ENCODE measurements at regions not wholly inside any gene's neighbourhood (a gene's known extent, or its start where the extent isn't known, plus 50 kb on each side); places are given as distances from the start of the nearest gene placed in this dataset.

DNA sequence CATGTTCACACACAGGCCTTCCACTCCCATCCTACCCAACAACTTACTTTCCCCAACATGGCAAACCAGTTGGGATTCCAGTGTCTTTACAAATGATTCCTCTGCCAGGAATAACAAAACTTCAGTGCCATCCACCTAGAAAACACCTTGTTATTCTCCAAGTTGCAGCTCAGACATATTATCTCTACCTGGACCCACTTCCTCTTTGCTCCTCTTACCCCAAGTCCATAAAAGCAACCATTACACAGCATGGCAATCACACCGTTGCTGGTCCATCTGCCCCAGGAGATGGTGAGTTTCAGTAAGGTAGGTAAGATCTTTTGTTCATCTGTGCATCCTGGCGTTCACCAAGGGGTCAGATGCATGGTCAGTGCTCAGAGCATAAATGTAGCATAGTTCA lies 66.0 kb upstream of the CSF1 start:
- no peak overlapping the region for H3K4me3 ChIP-seq (ENCODE audit: low read depth, low read length)
- no peaks in the 10 kb centered on the region for H3K4me1 ChIP-seq (ENCODE audit: control insufficient read depth, insufficient read depth, low read length)
- TF ChIP-seq ZNF768 (tag by site-specific recombination; IDR thresholded peaks at IDR 0.05) = no peak
- no peak for TF ChIP-seq HOXD13 (CRISPR knock-in tag; IDR thresholded peaks at IDR 0.05; ENCODE audit: borderline replicate concordance)
- TF ChIP-seq, protein P1, sequence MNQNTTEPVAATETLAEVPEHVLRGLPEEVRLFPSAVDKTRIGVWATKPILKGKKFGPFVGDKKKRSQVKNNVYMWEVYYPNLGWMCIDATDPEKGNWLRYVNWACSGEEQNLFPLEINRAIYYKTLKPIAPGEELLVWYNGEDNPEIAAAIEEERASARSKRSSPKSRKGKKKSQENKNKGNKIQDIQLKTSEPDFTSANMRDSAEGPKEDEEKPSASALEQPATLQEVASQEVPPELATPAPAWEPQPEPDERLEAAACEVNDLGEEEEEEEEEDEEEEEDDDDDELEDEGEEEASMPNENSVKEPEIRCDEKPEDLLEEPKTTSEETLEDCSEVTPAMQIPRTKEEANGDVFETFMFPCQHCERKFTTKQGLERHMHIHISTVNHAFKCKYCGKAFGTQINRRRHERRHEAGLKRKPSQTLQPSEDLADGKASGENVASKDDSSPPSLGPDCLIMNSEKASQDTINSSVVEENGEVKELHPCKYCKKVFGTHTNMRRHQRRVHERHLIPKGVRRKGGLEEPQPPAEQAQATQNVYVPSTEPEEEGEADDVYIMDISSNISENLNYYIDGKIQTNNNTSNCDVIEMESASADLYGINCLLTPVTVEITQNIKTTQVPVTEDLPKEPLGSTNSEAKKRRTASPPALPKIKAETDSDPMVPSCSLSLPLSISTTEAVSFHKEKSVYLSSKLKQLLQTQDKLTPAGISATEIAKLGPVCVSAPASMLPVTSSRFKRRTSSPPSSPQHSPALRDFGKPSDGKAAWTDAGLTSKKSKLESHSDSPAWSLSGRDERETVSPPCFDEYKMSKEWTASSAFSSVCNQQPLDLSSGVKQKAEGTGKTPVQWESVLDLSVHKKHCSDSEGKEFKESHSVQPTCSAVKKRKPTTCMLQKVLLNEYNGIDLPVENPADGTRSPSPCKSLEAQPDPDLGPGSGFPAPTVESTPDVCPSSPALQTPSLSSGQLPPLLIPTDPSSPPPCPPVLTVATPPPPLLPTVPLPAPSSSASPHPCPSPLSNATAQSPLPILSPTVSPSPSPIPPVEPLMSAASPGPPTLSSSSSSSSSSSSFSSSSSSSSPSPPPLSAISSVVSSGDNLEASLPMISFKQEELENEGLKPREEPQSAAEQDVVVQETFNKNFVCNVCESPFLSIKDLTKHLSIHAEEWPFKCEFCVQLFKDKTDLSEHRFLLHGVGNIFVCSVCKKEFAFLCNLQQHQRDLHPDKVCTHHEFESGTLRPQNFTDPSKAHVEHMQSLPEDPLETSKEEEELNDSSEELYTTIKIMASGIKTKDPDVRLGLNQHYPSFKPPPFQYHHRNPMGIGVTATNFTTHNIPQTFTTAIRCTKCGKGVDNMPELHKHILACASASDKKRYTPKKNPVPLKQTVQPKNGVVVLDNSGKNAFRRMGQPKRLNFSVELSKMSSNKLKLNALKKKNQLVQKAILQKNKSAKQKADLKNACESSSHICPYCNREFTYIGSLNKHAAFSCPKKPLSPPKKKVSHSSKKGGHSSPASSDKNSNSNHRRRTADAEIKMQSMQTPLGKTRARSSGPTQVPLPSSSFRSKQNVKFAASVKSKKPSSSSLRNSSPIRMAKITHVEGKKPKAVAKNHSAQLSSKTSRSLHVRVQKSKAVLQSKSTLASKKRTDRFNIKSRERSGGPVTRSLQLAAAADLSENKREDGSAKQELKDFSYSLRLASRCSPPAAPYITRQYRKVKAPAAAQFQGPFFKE (tag by site-specific recombination; IDR thresholded peaks at IDR 0.05; ENCODE audit: borderline replicate concordance) = no peak
- no peak for TF ChIP-seq BCL11A (tag by site-specific recombination; IDR thresholded peaks at IDR 0.05; ENCODE audit: low read depth)
- TF ChIP-seq, protein P2, sequence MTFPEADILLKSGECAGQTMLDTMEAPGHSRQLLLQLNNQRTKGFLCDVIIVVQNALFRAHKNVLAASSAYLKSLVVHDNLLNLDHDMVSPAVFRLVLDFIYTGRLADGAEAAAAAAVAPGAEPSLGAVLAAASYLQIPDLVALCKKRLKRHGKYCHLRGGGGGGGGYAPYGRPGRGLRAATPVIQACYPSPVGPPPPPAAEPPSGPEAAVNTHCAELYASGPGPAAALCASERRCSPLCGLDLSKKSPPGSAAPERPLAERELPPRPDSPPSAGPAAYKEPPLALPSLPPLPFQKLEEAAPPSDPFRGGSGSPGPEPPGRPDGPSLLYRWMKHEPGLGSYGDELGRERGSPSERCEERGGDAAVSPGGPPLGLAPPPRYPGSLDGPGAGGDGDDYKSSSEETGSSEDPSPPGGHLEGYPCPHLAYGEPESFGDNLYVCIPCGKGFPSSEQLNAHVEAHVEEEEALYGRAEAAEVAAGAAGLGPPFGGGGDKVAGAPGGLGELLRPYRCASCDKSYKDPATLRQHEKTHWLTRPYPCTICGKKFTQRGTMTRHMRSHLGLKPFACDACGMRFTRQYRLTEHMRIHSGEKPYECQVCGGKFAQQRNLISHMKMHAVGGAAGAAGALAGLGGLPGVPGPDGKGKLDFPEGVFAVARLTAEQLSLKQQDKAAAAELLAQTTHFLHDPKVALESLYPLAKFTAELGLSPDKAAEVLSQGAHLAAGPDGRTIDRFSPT (tag by site-specific recombination; IDR thresholded peaks at IDR 0.05) = no peak
- no peak for TF ChIP-seq ZNF48 (tag by site-specific recombination; IDR thresholded peaks at IDR 0.05)
- CTCF ChIA-PET = interaction anchor here (0.8 to 1.5 kb wide), 2 partner anchors 18 to 139 kb away, joined by 3 to 4 read pairs; no protein-coding TSS in a partner anchor
- POLR2A ChIA-PET = no interaction called here
- no peaks in the 10 kb centered on the region for H3K36me3 ChIP-seq (ENCODE audit: control insufficient read depth in 2 of 2, insufficient read depth in 1 of 2, low read length in 2 of 2)
- H3K9me3 ChIP-seq (ENCODE audit: control insufficient read depth, insufficient read depth, low read depth, low read length) = no peaks in the 10 kb centered on the region
- no peak overlapping the region for H3K27ac ChIP-seq (ENCODE audit: extremely low read depth, low read depth, low read length)

DNA sequence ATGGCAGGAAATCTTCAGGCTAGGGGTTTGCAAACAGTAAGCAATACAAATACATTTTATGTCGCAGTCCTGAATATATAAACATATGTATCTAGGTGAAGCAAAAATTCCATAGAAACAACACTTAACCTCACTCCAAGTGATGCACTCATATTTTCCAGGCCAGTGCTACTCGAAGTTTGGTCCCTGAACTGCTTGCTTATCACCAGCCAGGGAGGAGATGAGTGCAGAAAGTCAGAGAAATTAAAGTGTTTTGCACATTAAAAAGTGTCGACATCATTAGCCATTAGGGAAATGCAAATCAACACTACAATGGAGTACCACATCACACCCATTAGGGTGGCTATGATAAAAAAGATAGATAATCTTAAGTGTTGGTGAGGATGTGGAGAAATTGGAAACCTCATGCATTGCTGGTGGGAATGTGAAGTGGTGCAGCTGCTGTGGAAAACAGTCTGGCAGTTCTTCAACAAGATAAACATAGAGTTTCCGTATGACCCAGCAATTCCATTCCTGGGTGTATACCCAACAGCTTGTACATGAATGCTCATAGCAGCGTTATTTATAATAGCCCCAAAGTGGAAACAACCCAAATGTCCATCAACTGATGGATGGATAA lies 70.5 kb upstream of the CSF1 start:
- Histone ChIP-seq H3K27ac (ENCODE audit: extremely low read depth, low read depth, low read length) (no peak overlapping the region), H3K36me3 (ENCODE audit: control insufficient read depth in 2 of 2, insufficient read depth in 1 of 2, low read length in 2 of 2) (no peaks in the 10 kb centered on the region), H3K4me1 (ENCODE audit: control insufficient read depth, insufficient read depth, low read length) (no peaks in the 10 kb centered on the region), H3K9me3 (ENCODE audit: control insufficient read depth, insufficient read depth, low read depth, low read length) (no peaks in the 10 kb centered on the region), H3K4me3 (ENCODE audit: low read depth, low read length) (no peak overlapping the region)
- CTCF ChIA-PET = interaction anchor here (0.7 kb wide), 1 partner anchor 655 kb away, joined by 4 read pairs; no protein-coding TSS in a partner anchor
- POLR2A ChIA-PET = no interaction called here
- TF ChIP-seq ZNF221 (tag by site-specific recombination; IDR thresholded peaks at IDR 0.05; ENCODE audit: borderline replicate concordance) (no peak), ZNF558 (tag by site-specific recombination; IDR thresholded peaks at IDR 0.05) (no peak), ZXDB (tag by site-specific recombination; IDR thresholded peaks at IDR 0.05) (no peak), ZNF140 (tag by site-specific recombination; IDR thresholded peaks at IDR 0.05) (no peak), TSHZ1 (tag by site-specific recombination; IDR thresholded peaks at IDR 0.05; ENCODE audit: borderline replicate concordance) (no peak), ZNF146 (tag by site-specific recombination; IDR thresholded peaks at IDR 0.05) (no peak), ZNF302 (tag by site-specific recombination; IDR thresholded peaks at IDR 0.05; ENCODE audit: low read depth) (no peak), ZNF561 (tag by site-specific recombination; IDR thresholded peaks at IDR 0.05; ENCODE audit: borderline replicate concordance) (no peak), ZNF26 (tag by site-specific recombination; IDR thresholded peaks at IDR 0.05) (no peak), ZBTB8A (tag by site-specific recombination; IDR thresholded peaks at IDR 0.05) (no peak), ZNF670 (tag by site-specific recombination; IDR thresholded peaks at IDR 0.05; ENCODE audit: low read depth) (no peak), ZNF629 (tag by site-specific recombination; IDR thresholded peaks at IDR 0.05) (no peak), ZNF335 (tag by site-specific recombination; conservative IDR thresholded peaks at IDR 0.05) (no peak), ZNF121 (tag by site-specific recombination; IDR thresholded peaks at IDR 0.05) (no peak), ZFP37 (tag by site-specific recombination; IDR thresholded peaks at IDR 0.05) (no peak)

Measured in HEK293 (cell line).